ENCODE measurements at regions not wholly inside any gene's neighbourhood (a gene's known extent, or its start where the extent isn't known, plus 50 kb on each side); places are given as distances from the start of the nearest gene placed in this dataset.
"Not testable (repeated sequence)": the region's sequence is repeated elsewhere in the genome, so short reads cannot be mapped to it uniquely, and the experiment has no call there.

GRCh38 chr11:103739074-103739796 lies 297.2 kb upstream of the DDI1 start:
- H3K27ac ChIP-seq (ENCODE audit: low read depth, low read length): not testable (repeated sequence)
- 29 to 63% (median 43%) methylated on average over 16 to 18 of the region's 18 CpGs for WGBS, 3 donors

- no peak overlapping the region for H3K27ac ChIP-seq (ENCODE audit: low read depth, low read length)
- WGBS, 3 donors: 61 to 74% (median 74%) methylated on average over 2 of the region's 2 CpGs
These were observed 291.8 kb upstream of the DDI1 start for GRCh38 chr11:103744496-103745153.

DNA sequence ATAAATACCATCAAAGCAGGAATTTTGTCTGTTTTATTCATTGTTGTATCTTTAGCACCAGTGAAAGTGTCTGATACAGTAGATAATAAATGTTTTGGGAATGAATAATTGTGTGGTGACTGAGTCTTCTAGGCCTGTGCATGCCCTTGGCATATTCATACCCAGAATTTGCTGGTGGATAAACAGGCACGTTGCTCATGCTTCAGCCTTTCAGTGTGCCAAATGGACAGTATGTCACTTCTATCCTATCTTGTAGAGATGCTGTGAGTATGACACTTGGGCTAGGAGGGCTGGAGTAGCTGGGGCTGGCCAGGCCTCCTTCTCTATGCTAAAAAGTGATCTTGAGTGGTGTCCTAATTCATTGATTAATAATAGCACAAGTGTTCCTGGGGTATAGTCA lies 287.3 kb upstream of the DDI1 start:
- H3K27ac ChIP-seq (ENCODE audit: low read depth, low read length): no peak overlapping the region
- 61 to 81% (median 74%) methylated on average over 1 of the region's 1 CpG for WGBS, 3 donors

DNA sequence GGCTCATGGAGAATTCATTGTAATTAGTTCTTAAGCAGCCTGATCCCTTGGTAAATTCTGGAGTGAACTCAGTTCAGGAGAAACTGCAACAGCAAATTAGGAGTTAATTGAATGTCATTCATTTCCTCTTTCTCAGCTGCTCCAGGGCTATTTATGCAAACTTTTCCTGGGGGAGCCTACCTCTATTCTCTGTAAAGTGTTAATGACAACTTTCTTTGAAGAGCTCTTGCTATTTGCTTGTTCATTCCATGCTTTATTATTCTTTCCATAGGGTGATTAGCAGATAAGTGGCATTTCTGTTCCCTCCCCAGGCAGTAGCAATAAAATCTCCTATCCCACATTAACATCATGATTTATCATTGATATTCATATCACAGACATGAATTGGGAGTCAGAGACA lies 267.6 kb upstream of the DDI1 start:
- no peak overlapping the region for H3K27ac ChIP-seq (ENCODE audit: low read depth, low read length)

DNA sequence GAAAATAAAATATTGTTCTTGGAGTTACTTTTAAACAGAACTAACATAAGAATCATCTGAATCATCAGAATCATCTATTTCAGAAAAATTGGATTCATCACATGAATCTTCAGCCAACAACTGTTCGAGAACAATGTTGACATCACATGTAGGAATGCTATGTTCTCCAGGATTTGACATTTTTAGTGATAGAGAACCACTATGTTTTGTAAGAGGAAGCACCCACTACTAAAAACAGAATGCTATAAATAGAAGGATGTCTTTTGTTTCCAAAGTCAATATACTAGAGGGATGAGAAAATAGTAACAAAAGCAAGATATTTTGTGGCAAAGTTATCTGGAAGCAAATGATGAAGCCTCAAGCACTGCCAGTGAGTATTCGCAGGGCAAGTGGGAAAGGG lies 263.4 kb upstream of the DDI1 start:
- 54 to 78% (median 54%) methylated on average over 2 of the region's 2 CpGs for WGBS, 3 donors
- H3K27ac ChIP-seq (ENCODE audit: low read depth, low read length): no peak overlapping the region

DNA sequence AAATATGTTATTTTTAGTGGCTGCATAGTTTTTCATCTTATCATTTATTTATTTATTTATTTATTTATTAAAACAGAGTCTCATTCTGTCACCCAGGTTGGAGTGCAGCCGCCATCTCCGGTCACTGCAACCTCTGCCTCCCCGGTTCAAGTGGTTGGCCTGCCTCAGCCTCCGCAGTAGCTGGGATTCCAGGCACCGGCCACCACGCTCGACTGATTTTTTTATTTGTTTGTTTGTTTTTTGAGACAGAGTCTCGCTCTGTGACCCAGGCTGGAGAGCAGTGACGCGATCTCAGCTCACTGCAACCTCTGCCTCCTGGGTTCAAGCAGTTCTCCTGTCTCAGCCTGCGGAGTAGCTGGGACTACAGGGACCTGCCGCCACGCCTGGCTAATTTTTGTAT lies 262.9 kb upstream of the DDI1 start:
- 93 to 97% (median 97%) methylated on average over 13 of the region's 13 CpGs for WGBS, 3 donors
- H3K27ac ChIP-seq (ENCODE audit: low read depth, low read length): no peak overlapping the region

DNA sequence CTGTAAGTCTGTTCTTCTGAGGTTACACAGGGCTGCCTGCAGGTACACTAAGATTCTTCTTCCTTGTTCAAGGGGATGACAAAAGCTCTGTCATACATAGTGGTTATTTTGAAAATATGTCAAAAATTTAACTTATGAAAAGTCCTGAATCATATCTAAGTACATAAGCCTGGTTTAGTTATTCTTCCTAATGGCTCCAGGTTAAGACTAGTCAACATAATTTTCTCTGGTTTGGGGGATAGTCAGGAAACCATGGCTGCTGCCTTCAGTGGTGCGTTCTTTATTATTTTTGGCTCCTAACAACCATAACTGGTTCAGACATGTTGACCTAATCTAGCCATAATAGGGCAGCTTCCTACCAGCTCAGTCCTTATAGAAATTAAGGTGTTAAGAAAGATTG lies 257.4 kb upstream of the DDI1 start:
- H3K27ac ChIP-seq (ENCODE audit: low read depth, low read length): no peak overlapping the region
- 94 to 97% (median 97%) methylated on average over 1 of the region's 1 CpG for WGBS, 3 donors

- no peak overlapping the region for H3K27ac ChIP-seq (ENCODE audit: low read depth, low read length)
These were observed 246.5 kb upstream of the DDI1 start for GRCh38 chr11:103789952-103790351.

DNA sequence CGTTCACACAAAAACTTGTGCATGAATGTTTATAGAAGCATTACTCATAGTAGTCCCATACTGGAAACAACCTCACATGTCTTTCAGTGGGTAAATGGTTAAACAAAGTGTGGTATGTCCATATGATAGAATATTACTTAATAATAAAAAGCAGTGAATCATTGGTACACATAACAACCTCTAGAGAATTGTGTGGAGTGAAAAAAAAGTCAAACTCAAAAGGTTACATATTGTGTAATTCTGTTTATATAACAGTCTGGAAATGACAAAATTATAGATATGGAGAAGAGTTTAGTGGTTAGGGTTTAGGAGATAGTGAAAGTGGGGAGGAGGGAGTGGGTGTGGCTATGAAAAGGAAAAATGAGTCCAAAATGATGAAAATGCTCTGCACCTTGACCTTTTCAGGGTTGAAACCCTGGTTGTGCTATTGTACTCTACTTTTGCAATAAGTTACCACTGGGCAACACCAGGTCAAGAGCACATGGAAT lies 243.4 kb upstream of the DDI1 start:
- H3K27ac ChIP-seq (ENCODE audit: low read depth, low read length): no peak overlapping the region
- WGBS, 3 donors: 86 to 95% (median 91%) methylated on average over 1 of the region's 1 CpG

- H3K27ac ChIP-seq (ENCODE audit: low read depth, low read length): no peak overlapping the region
- WGBS, 3 donors: 24 to 41% (median 34%) methylated on average over 2 of the region's 2 CpGs
These were observed 242.2 kb upstream of the DDI1 start for GRCh38 chr11:103794262-103794661.

GRCh38 chr11:103798026-103798425 lies 238.4 kb upstream of the DDI1 start:
- 6 to 42% (median 12%) methylated on average over 1 of the region's 1 CpG for WGBS, 3 donors
- H3K27ac ChIP-seq (ENCODE audit: low read depth, low read length): no peak overlapping the region

- 72 to 91% (median 73%) methylated on average over 3 of the region's 3 CpGs for WGBS, 3 donors
- no peak overlapping the region for H3K27ac ChIP-seq (ENCODE audit: low read depth, low read length)
These were observed 238.0 kb upstream of the DDI1 start for GRCh38 chr11:103798446-103798845.

DNA sequence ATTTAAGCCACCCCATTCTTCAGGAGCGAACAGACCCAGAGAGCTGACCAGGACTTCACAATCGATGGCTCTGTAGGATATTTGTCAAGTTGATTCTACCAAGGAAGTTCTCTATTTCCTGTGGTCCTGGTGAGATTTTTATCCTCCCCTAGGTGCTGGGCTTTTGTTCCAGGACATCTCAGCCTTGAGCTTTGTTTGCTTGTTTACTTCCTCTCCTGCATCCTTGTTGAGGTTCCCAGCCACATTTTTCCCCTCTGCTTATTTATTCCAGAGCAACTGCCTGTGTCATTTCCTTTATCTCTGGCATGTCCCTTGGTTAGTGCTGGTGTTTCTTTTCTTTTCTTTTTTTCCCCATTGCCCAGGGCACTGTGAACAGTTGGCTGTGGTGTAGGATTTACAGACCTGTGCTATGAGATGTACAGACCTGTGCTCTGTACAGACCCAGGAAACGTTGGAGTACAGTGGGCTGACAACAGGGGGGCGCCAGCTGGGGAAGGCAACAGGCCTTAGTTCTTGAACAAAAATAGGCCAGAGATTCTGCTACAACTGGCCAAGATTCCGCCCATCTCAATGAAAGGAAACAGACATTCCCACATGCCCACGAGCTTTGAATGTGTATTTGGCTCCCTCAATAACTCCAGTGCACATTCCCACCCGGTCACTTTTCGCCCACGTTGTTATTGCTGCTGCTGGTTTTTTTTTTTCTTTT lies 235.9 kb upstream of the DDI1 start:
- no peak overlapping the region for H3K27ac ChIP-seq (ENCODE audit: low read depth, low read length)
- 54 to 62% (median 60%) methylated on average over 9 of the region's 9 CpGs for WGBS, 3 donors

- 84 to 86% (median 85%) methylated on average over 3 of the region's 3 CpGs for WGBS, 3 donors
- no peak overlapping the region for H3K27ac ChIP-seq (ENCODE audit: low read depth, low read length)
These were observed 233.4 kb upstream of the DDI1 start for GRCh38 chr11:103803062-103803461.

DNA sequence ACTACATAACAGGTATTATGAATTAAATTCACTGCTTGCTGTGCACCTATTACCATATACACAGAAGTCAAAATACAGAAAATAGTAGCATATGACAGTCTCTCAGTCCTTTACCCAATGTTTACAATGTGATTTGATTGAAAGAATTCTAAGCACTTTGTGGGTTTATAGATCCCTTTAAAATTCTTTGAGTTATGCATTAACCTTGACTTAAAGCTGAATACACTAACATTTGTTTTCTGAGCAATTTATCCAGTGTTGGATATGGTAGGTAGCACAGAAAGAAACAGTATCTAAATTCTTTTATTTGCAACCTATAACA lies 230.8 kb upstream of the DDI1 start:
- no peak overlapping the region for H3K27ac ChIP-seq (ENCODE audit: low read depth, low read length)

DNA sequence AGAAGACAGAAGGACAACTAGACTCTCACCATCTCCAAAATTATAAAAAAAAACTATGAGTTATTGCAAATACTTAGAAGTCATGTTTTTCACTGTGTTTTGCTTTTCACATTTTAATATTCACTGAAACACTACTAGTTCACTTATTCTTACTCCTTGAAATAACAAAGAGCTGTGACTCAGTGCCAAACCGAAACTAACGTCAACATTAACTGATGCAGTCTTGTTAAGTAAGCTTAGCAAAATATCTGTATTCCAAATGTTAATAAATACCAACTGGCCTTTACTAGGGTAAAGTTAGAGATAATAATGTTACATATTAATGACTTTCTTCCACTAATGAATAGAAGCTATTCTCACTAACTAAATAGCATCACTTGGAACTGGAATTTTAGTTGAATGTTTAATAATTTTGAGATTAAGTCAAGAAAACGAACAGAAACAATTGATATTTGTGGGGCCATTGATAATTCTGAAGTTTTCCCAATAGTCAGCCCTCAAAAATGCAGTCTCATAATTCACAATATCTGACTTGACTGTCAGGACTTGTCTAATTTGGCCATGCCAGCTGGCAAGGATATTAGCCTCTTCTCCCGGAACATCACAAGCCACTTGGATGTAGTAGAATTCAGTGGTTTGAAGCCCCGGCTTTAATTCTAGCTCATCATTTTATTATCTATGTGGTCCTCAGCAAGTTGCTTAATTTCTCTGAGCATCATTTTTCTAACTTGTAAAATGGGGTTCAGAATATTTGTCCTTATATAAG lies 230.1 kb upstream of the DDI1 start:
- WGBS, 3 donors: 38 to 58% (median 45%) methylated on average over 5 of the region's 5 CpGs

GRCh38 chr11:103807806-103808205 lies 228.6 kb upstream of the DDI1 start:
- no peak overlapping the region for H3K27ac ChIP-seq (ENCODE audit: low read depth, low read length)
- 64 to 81% (median 72%) methylated on average over 1 of the region's 1 CpG for WGBS, 3 donors

More for the DNA sequence above, 230.1 kb upstream of the DDI1 start:
- no peak overlapping the region for H3K27ac ChIP-seq (ENCODE audit: low read depth, low read length)

DNA sequence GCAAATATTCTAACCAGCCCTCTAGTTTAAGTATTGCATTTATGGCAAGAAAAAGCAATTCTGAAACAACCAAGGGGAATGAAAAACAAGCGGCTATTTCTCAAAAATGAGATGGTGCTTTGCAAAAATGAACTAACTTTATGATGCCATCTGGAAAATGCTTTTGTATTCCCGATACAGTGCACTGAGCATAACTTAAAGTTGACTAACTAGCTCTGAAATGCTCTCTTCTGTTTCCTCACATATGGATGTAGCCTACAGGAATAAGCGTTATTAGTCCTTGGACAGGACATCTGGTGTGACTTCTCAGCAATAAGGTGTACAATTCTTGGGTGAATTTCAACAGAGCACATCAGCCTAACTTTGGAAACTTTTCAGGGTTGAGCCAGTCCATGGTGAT lies 228.2 kb upstream of the DDI1 start:
- WGBS, 3 donors: 93 to 96% (median 94%) methylated on average over 3 of the region's 3 CpGs
- no peak overlapping the region for H3K27ac ChIP-seq (ENCODE audit: low read depth, low read length)

- 62 to 84% (median 77%) methylated on average over 3 of the region's 3 CpGs for WGBS, 3 donors
These were observed 224.5 kb upstream of the DDI1 start for GRCh38 chr11:103811870-103812455.

More at GRCh38 chr11:103811870-103812455, 224.5 kb upstream of the DDI1 start:
- no peak overlapping the region for H3K27ac ChIP-seq (ENCODE audit: low read depth, low read length)

All from adipose tissue (tissue), 3 donors.